Neural crest cell (in vitro differentiated cells): ENCODE measurements at regions not wholly inside any gene's neighbourhood (a gene's known extent, or its start where the extent isn't known, plus 50 kb on each side); places are given as distances from the start of the nearest gene placed in this dataset.

ENCODE experiments used
- DNase-seq: peaks from one replicate; pipeline ENCODE4 v3.0.0; 2021; ENCODE audit warnings: low read depth, mixed read lengths, low spot score
- H3K27ac Mint-ChIP-seq: one replicate; pipeline ENCODE4 v1.8.0; 2021; ENCODE audit warnings: mild to moderate bottlenecking, mixed read lengths; ENCODE audit not compliant: unreplicated experiment
- H3K27me3 Mint-ChIP-seq: 2 replicates; pipeline ENCODE4 v1.8.0; 2021; ENCODE audit warnings: low read depth, mild to moderate bottlenecking, mixed read lengths
- H3K36me3 Mint-ChIP-seq: 2 replicates; pipeline ENCODE4 v1.8.0; 2021; ENCODE audit warnings: low read depth, mild to moderate bottlenecking, mixed read lengths
- H3K4me1 Mint-ChIP-seq: 2 replicates; pipeline ENCODE4 v1.8.0; 2021; ENCODE audit warnings: mixed read lengths
- H3K4me3 Mint-ChIP-seq: one replicate; pipeline ENCODE4 v1.8.0; 2021; ENCODE audit warnings: mild to moderate bottlenecking, mixed read lengths
- H3K9me3 Mint-ChIP-seq: 2 replicates; pipeline ENCODE4 v1.8.0; 2021; ENCODE audit warnings: mixed read lengths
- CTCF ChIP-seq: fragments of 200-600 bp; sonication (generic); conservative IDR thresholded peaks from 2 replicates; pipeline ENCODE4 v1.5.0; 2021; ENCODE audit warnings: antibody characterized with exemption, mild to moderate bottlenecking

GRCh38 chr4:38310446-38311043, 350.3 kb downstream of the PTTG2 start:
- Mint-ChIP-seq H3K9me3 (no peaks in the 10 kb centered on the region), H3K27ac (no peak overlapping the region), H3K4me1 (peaks cover 48% of the 10 kb centered on the region), H3K27me3 (no peaks in the 10 kb centered on the region), H3K4me3 (no peak overlapping the region), H3K36me3 (no peaks in the 10 kb centered on the region)
- TF ChIP-seq CTCF, result no peak
- no peak for DNase-seq

GRCh38 chr4:38311495-38312126, 351.4 kb downstream of the PTTG2 start:
- no peak for TF ChIP-seq CTCF
- Mint-ChIP-seq H3K36me3 (no peaks in the 10 kb centered on the region), H3K4me3 (no peak overlapping the region), H3K9me3 (no peaks in the 10 kb centered on the region), H3K27me3 (no peaks in the 10 kb centered on the region), H3K27ac (no peak overlapping the region), H3K4me1 (peaks cover 51% of the 10 kb centered on the region)
- no peak for DNase-seq

- peaks cover 40% of the 10 kb centered on the region for H3K4me1 Mint-ChIP-seq
- H3K27ac Mint-ChIP-seq, result no peak overlapping the region
- DNase-seq, result no peak
- TF ChIP-seq CTCF, result no peak
- no peaks in the 10 kb centered on the region for H3K36me3 Mint-ChIP-seq
- no peaks in the 10 kb centered on the region for H3K27me3 Mint-ChIP-seq
- H3K4me3 Mint-ChIP-seq, result no peak overlapping the region
- no peaks in the 10 kb centered on the region for H3K9me3 Mint-ChIP-seq
Measured at GRCh38 chr4:38313175-38313574, 350.8 kb upstream of the KLF3 start.

GRCh38 chr4:38313999-38314561, 349.9 kb upstream of the KLF3 start:
- Mint-ChIP-seq H3K9me3 (no peaks in the 10 kb centered on the region), H3K36me3 (no peaks in the 10 kb centered on the region), H3K27ac (no peak overlapping the region), H3K27me3 (no peaks in the 10 kb centered on the region), H3K4me3 (no peak overlapping the region), H3K4me1 (peaks cover 40% of the 10 kb centered on the region)
- TF ChIP-seq CTCF, result no peak
- no peak for DNase-seq

- Mint-ChIP-seq H3K4me1 (peaks cover 40% of the 10 kb centered on the region), H3K9me3 (no peaks in the 10 kb centered on the region), H3K27ac (no peak overlapping the region), H3K4me3 (no peak overlapping the region), H3K27me3 (no peaks in the 10 kb centered on the region), H3K36me3 (no peaks in the 10 kb centered on the region)
- no peak for TF ChIP-seq CTCF
- no peak for DNase-seq
Measured at GRCh38 chr4:38314663-38315062, 349.3 kb upstream of the KLF3 start.
